NCI-H1436 (cell line): ENCODE measurements at regions not wholly inside any gene's neighbourhood (a gene's known extent, or its start where the extent isn't known, plus 50 kb on each side); places are given as distances from the start of the nearest gene placed in this dataset.
"Not testable (repeated sequence)": the region's sequence is repeated elsewhere in the genome, so short reads cannot be mapped to it uniquely, and the experiment has no call there.

ENCODE experiments used
- DNase-seq: peaks from one replicate; lab custom pipeline; 2025; lab: John Stamatoyannopoulos, UW

DNA sequence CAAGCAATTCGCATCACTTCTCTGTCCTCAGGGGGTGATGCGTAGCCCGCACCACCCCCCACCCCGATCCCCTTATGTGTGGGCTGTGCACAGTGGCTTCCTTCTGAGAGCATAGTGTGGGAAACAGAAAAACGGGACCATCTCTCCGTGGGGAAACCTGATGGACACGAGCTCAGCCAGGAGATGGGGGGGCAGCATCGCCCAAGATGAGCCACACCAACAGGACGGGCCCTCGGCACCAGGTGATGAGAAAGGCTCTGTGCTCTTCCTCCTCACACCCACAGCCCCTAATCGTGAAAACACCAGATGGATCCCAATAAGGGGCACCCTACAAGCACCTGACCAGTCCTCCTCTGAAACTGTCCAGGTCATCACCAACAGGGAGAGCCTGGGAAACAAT lies 153.6 kb downstream of the SHANK2 start:
- no peak for DNase-seq

DNA sequence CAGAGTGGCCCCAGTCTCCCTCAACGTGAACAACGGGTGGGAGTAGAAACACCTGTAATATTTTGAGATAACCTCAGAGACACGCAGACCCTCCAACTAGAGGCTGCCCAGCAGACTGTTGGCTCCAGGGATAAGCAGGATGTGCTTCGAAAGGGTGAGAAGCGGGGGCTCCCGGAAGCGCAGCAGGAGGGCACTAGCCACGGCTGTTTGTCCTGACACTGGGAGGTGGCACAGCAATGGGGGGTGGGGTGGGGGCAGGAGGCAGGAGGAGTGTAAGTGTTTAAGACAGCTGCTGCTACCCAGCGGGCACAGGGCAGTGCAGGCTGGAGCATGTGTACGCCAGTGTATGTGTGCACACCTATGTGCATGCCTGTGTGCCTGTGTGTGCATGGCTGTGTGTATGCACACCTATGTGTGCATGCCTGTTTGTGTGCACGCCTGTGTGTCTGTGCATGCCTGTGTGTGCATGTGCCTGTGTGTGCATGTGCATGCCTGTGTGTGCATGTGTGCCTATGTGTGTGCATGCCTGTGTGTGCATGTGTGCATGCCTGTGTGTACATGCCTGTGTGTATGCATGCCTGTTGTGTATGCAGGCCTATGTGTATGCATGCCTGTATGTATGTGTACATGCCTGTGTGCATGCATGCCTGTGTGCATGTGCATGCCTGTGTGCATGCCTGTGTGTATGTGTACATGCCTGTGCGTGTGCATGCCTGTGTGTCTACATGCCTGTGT lies 154.7 kb downstream of the SHANK2 start:
- no peak for DNase-seq

DNA sequence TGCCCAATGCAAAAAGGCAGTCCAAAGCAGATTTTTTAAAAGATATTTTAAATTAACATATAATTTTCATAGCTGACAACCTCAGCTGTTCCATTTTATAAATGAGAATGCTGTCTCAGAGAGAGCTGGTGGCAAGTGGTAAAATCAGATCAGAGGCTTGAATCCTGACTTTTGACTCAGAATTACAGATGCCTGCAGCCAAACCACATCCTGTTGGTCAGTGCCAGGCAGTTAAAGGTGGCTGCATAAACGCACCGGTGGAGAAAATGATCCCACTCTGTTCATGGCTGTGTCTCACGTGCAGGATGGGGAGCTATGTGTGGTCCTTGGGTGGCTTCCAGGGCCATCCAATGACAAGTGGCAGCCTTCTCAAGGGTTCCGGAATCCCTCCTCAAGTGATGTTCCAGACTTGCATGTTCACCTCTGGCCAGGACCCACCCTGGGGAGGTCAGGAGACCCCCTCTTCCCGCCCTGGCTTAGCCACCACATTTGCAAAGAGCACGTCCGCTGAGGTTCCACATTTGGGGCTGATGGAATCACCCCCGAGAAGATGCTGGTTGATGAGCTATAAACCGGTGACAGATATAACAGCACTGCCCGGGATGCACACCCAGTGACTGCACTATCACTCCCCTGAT lies 155.5 kb downstream of the SHANK2 start:
- DNase-seq, result no peak

DNA sequence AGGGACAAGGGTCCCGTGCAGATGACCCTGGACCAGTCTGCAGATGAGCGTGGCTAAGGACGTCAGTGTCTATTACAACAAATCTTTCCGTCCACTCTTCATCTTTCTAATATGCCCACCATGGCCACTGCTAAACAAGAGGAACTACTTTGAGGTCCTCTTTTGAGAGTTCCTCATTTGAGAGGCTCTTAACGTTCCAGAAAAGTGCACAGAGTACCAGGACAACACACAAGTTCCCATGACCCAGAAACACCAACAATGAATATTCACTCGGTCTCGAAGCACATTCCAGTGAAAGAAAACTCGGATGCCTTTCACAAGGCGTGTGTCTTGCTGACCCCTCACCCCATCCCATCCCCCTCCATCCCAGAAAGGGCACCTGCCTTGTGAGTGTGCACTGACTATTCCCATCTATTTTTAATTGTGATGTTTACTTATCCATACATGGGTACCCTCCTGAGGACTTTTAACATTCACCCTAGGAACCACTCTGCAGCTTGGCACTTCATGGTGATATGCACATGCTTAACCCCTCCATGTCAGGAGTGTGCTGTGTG lies 157.0 kb downstream of the SHANK2 start:
- DNase-seq, result no peak

DNA sequence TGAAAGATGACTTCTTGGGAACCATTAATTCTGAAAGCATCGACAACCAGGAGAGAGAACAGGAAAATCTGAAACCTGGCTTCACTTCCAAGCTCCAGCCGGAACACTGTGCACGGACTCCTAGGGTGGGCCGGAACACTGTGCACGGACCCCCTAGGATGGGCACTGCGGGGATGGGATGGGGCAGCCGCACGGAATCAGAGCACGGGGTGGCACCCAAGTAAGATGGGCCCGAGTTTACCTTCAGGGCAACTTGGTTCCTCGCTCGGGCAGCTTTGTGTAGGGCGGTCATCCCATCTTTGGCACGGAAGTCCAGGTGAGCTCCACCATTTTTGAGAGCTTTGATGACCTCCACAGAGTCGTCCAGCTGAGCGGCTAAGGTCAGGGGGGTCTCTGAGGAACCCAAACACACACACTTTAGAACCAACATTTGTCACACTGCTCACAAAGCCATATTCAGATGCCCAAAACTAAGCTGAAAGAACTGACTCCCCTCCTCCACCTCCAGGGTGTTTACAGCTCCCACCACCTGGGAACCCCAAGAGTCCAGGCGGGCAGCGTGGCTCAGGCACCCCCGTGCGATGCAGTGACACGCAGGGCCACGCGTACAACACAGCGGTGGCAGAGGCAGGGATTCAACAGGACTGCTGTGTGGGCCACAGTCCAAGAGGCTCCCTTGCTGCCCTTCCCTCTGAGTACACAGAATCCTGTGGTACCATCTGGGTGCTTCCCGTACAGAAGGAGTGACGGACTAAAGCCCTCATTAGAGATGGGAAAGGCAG lies 157.9 kb downstream of the SHANK2 start:
- DNase-seq, result no peak

DNA sequence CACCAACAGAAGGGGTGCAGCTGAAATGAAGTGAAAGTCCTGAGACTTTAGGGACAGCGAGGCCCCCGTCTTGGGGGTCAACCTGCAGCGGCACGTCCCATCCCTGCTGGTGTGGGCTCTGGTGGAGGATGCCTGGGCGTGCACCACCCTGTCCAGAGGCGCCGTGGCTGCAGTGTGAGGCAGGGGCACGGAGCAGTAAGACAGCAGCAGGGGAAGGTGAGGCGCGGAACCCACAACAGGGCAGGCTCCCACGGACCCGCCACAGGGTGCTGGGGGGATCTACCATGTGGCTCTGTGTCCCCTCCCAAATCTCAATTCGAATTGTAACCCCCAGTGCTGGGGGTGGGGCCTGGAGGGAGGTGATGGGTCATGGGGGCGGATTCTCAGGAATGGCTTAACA lies 158.6 kb downstream of the SHANK2 start:
- DNase-seq, result no peak

DNA sequence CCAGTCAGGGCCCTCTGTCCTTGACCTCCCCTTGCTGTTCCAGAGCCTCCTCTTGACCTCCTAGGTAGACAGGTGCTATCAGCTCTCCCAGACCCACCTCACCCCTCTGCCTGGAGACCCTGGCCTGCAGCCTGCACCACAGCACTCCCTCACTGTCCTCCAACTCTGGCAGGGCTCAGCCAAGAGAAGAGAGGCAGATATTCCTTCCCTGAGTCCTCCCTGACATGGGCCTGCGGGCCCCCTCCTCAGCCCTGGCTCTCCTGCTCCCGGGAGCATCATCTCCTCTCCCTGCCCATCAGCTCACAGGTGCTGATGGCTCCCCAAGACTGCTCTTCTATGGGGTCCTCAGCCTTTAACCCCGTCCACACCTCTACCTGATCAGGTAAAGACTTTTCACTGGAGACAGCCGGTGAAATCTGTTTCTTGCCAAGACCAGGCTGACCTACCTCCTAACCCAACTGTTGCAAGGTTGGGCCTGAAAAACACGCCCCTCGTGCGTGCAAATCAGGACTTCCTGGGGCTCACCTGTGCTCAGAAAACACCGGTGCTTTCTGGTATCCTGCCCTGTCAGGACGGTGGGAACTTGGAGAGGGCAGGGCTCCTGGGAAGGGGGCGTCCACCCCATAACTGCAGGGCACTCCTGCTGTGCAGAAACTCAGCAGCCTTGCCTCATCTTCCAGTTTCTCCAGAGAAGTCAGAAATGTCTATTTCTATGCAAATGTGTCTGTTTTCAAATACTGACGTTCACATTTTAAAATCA lies 160.7 kb downstream of the SHANK2 start:
- DNase-seq, result no peak

DNA sequence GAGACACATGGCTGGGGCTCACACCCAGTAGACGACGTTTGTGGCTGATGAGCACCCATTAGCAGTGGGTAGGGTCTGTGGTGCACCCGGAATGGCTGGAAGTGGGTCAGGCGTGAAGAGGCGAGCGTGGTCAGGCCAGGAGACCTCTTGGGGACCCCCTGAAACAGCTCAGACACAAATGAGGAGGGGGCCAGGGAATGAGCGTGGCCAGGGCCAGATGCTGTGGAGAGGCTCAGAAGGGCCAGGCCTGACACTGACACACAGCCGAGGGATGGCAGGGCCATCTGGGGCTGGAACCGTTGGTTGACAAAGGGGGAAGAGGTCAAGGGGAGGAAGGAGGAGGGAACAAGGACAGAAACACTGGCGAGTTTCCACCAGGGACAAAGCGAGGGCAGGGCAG lies 162.8 kb downstream of the SHANK2 start:
- DNase-seq, result no peak

DNA sequence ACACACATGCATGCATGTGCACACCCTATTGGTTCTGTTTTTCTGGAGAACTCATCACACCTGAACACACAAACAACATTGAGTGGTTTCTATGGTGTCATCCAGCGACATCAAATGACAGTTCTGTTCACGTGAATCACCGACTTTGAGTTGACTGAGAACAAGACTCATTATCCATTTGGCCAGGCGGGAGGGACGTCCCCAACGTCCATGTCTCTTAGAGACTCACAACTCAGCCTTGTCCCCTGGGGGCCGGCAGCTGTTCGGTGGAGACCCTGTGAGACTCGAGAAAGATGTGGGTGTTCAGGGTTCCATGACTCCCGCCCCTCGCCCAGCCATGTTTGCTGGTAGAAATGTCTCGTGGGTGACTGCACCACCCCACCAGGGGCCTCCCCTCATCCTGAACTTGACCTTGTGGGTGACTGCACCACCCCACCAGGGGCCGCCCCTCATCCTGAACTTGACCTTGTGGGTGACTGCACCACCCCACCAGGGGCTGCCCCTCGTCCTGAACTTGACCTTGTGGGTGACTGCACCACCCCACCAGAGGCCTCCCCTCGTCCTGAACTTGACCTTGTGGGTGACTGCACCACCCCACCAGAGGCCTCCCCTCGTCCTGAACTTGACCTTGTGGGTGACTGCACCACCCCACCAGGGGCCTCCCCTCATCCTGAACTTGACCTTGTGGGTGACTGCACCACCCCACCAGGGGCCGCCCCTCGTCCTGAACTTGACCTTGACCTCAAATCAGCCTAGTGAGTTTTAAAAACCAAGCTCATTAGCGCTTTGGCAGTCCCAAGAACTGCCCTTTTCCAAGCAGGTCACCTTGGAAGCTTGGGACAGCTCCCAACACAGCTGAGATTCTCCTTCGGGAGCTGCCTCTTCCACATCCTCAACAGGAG lies 163.8 kb downstream of the SHANK2 start:
- not testable (repeated sequence) for DNase-seq

DNA sequence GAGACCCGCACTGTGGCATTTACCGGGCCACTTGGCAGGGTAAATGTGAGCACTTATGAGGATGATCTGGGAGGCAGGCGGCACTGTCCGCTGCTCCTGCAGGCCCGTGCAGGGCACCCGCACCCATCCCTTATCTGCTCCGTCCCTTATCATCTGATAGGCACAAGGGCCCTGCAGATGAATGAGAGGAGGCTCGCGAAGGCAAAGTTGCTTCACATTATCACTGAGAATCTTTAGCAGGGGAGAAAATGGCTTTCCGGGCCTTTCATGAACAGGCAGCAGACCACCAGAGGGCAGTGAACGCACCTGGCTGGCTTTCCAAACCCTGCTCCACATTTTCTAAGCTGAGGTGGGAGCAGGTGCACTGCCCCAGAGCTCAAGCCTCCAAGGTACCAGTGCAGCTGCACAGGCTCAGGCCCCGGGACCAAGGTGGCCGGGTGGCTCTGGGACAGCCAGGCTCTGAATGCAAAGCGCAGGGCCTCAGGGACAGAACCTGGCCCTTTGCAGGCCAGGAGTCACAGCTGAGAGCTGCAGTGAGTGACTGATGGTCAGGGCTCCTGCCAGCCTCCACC lies 165.6 kb downstream of the SHANK2 start:
- peak; percentile 63 for DNase-seq

DNA sequence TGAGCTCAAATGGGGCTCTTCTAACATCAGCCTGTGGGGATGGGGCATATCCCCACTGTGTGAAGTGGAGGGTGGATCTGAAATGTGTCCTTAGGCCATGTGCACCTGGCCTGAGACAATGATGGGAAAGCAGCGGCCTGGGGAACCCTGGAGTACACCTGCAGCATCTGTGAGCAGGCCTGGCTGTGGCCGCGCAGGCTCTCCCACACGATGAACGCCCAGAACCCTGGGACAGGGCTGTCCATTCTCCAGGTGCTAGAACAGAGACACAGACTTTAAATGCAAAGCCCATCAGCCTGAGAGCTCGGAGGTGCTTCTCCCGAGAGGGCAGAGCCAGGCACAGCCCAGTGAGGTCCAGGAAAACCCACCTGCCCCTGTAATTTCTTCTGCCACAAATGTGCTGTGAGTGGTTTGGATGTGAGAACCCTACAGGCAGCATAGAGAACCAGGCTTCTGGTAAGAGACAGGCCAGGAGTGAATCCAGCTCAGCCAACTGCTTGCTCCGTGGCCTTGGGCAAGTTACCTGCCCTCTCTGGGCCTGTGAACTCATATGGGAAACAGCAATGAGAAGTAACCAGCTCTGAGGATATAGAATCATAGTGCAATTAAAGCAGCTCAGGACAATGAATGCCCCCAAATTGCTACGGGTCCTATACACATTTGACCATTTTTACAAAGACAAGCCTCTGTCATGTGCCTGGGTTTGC lies 167.9 kb downstream of the SHANK2 start:
- no peak for DNase-seq

DNA sequence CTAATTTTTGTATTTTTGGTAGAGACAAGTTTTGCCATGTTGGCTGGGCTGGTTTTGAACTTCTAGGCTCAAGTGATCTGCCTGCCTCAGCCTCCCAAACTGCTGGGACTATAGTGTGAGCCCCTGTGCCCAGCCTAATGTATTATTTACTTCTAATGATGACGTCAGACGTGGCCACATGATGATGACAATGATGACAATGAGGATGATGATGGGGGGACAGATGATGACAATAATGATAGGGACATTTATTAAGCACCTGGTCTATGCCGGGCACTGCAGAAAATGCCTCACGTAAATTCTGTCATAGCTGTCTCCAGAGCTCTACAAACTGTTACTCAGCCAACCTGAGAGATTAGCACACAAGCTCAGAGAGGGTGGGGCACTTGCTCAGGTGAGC lies 169.3 kb downstream of the SHANK2 start:
- DNase-seq, result no peak

DNA sequence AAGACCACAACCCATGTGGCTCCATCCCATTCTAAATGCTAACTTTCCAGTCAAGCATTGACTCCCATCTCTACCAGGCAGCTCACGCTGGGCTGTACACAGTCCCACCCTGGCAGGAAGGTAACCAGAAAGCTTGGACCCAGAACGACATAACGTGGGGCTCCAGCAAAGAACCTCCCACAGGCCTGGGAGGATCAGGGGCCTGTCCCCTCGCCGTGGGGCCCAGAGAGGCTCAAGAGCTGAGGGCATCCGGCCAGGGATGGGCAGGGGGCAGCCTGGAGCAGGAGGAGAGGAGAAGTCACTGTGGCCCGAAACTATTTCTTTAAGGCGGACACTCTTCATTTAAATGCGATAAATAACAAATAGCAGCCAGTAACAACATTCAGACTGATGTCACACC lies 169.9 kb downstream of the SHANK2 start:
- no peak for DNase-seq

DNA sequence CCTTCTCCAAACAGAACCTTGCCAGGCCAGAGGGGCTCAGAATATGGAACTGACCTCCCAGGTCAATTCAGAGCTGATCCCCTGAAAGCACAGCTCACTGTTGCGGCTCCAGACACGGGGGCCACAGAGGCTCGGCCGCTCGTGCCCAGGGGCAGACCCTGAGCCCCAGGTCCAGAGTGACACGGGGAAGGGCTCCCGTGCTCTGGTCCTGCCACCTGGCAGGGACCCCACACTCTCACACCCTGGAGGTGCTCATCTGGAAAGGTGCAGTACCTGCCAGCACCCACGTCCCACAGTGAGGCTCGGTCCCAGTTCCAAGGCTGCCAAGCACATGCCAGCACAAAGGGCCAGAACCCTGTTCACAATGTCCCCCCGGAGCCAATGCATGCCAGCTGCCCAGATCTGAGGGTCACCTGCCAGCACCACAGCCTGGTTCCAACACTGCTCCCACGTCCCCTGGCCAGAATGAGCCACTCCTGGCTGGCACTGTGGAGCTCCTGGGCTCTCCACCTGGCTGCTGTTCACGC lies 170.6 kb downstream of the SHANK2 start:
- no peak for DNase-seq

DNA sequence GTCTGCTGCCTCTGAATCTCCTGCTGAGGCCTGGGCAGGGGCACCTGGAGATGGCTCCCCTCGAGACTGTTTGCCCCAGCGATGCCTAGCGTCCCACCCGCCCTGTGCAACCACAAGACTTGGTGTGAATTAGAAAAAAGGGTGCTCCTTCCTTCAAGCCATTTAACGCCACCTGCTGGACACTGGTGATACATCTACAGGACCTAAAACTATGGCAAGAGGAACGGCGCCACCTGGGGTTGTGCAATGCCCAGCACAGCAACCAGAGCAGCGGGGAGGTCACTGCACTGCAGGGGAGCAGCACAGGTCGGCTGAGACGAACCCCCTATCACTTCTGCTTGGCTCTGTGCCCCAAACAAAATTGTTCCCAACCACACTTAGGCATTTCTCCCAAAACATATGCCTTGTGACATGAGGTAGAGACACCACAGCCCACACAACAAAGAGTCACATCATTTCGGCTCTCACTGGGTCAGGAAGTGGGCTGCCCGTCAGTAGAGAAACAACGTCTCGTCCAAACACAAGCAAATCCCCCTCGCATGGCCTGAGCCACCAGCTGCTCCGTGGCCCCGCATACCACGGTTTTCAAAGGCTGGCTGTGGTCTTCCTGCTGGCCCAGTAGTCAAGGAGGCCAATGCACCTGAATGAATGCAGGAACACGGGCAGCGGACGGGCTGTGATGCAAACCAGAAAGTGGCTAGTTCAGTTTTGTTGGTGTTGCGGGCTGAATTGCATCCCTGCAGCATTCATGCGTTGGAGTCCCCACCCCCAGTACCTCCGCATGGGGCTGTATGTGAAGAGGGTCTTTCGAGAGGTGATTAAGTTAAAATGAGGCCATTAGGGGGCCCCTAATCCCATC lies 171.9 kb downstream of the SHANK2 start:
- DNase-seq, result peak; percentile 92

DNA sequence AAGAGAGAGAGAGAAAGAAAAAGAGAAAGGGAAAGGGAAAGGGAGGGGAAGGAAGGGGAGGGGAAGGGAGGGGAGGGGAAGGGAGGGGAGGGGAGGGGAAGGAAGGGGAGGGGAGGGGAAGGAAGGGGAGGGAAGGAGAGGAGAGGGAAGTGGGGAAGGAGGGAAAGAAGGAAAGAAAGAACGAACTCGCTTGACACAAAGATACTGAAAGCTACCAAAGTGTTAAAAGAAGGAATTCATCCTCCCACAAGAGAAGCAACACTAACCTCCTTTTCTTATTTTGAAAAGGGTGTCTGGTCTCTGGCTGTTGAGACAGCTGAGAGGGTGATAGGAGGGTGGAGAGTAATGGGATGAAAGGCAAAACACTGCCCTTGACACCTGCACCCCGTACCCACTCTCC lies 172.6 kb downstream of the SHANK2 start:
- no peak for DNase-seq

DNA sequence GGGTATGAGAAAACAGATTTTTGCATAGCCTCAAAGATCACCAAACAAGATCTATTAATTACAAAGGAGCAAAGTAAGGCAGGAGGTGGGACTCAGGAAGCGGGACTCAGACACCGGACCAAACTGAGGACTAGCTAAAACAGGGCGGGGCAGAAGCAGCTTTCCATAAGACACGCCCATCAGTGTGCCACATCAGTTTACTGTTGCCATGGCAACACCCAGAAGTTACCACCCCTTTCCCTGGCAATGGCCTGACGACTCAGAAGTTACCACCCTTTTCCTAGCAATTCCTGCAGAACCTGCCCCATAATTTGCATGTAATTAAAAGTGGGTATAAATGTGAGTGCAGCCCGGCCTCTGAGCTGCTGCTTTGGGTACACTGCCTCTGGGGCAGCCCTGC lies 173.9 kb downstream of the SHANK2 start:
- DNase-seq, result no peak

DNA sequence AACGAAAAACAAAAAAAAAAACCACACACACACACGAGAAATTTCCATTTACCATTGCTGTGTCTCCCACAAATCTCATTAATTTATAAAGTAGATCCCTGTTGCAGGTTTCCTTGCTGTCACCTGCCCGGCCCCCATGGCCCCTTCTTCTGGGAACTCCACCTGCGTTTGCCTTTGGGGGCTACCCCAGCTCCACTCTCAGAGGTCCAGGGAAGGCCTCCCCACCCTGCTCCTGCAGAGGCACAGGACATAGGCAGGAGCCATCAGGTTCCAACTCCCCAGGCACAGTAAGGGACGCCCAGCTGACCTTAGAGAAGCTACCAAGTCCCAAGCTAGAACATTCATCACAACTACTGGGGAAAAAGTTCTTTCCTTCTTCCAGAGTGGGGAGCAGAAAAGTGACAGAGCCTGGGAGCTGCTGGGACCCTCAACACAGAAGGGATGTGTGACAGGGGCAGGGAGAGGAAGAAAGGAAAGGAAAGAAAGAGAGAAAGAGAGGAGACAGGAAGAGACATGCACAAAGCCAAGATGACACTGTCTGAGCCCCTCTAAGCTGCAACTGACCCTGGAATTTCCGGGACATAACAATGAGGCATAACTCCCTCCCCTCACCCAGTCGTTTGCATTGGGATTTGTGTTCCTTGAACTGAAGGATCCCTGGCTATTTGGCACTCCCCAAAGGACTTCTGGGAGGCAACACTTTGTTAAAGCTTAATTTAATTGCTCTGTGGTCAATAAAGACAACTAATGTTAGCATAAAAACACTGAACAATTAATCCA lies 175.7 kb downstream of the SHANK2 start:
- DNase-seq, result no peak
